K562 (cell line): ENCODE measurements at regions not wholly inside any gene's neighbourhood (a gene's known extent, or its start where the extent isn't known, plus 50 kb on each side); places are given as distances from the start of the nearest gene placed in this dataset.

Experiments used
- HNRNPL ChIP-seq: fragments of 200-400 bp; formaldehyde crosslinking; IDR thresholded peaks from 2 replicates; pipeline ENCODE4 v1.6.1; 2017; ENCODE audit warnings: low read depth, mild to moderate bottlenecking, low read length
- JUN ChIP-seq, 2 experiments: sonication (generic) in 1 of 2; formaldehyde crosslinking in 1 of 2; IDR thresholded peaks; 2 replicates each; pipeline versions ENCODE4 v1.6.1 to v1.8.0; 2012 to 2022; ENCODE audit warnings: borderline replicate concordance in 2 of 2, mild to moderate bottlenecking in 2 of 2, improper control_type of control experiment in 1 of 2, low read depth in 1 of 2, low read length in 1 of 2, missing genetic modification reagents in 1 of 2
- KAT2B ChIP-seq: IDR thresholded peaks from one replicate; pipeline ENCODE4 v1.6.1; 2012; ENCODE audit warnings: low read depth, mild to moderate bottlenecking, control low read depth, inconsistent platforms, low read length, moderate library complexity
- MXI1 ChIP-seq: IDR thresholded peaks from 2 replicates; pipeline ENCODE4 v1.6.1; 2011; ENCODE audit warnings: low read depth, mild to moderate bottlenecking, improper control_type of control experiment, low read length
- ZNF174 ChIP-seq: fragments of 250-450 bp; sonication (Bioruptor Pico); IDR thresholded peaks from 2 replicates; pipeline ENCODE4 v1.4.0; 2020; ENCODE audit warnings: mild to moderate bottlenecking
- TF ChIP-seq, protein P1 (sequence below): fragments of 450-650 bp; formaldehyde crosslinking; IDR thresholded peaks from 2 replicates; pipeline ENCODE4 v1.4.0; 2022; ENCODE audit warnings: mild to moderate bottlenecking, moderate library complexity
- TF ChIP-seq, protein P2 (sequence below): fragments of 250-450 bp; sonication (Bioruptor Pico); IDR thresholded peaks from 2 replicates; pipeline ENCODE4 v1.5.0; 2020; ENCODE audit warnings: mild to moderate bottlenecking
- TF ChIP-seq, protein P3 (sequence below): sonication (generic); IDR thresholded peaks from 2 replicates; pipeline ENCODE4 v1.6.1; 2016

DNA sequence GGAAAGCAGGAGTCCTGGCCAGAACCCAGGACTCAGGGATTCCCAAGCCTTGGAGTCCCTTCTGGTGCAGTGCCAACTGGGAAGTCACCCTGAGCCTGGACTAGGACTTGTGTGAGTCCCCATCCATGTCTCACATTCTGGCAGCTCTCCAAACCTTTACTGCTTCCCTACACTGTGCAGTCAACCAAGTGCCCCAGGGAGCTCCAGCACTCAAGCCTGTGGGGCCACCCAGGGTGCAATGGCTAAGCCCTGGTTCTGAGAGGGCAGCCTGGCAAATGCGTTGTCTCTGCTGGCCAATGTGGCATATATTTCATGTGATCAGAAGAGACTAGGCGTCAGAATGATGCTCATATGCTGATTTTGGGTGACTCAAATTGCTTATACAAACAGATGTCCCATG is 223.4 kb downstream of the SP3 start:
- TF ChIP-seq JUN (IDR thresholded peaks at IDR 0.05; ENCODE audit: borderline replicate concordance, low read depth, low read length) (no peak), JUN (CRISPR knock-in tag; IDR thresholded peaks at IDR 0.05; ENCODE audit: borderline replicate concordance) (no peak), KAT2B (no peak), MXI1 (no peak), ZNF174 (CRISPR knock-in tag) (no peak), HNRNPL (no peak)
- TF ChIP-seq, protein P1, sequence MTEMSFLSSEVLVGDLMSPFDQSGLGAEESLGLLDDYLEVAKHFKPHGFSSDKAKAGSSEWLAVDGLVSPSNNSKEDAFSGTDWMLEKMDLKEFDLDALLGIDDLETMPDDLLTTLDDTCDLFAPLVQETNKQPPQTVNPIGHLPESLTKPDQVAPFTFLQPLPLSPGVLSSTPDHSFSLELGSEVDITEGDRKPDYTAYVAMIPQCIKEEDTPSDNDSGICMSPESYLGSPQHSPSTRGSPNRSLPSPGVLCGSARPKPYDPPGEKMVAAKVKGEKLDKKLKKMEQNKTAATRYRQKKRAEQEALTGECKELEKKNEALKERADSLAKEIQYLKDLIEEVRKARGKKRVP (CRISPR knock-in tag) = no peak
- TF ChIP-seq, protein P2, sequence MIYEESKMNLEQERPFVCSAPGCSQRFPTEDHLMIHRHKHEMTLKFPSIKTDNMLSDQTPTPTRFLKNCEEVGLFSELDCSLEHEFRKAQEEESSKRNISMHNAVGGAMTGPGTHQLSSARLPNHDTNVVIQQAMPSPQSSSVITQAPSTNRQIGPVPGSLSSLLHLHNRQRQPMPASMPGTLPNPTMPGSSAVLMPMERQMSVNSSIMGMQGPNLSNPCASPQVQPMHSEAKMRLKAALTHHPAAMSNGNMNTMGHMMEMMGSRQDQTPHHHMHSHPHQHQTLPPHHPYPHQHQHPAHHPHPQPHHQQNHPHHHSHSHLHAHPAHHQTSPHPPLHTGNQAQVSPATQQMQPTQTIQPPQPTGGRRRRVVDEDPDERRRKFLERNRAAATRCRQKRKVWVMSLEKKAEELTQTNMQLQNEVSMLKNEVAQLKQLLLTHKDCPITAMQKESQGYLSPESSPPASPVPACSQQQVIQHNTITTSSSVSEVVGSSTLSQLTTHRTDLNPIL = no peak
- TF ChIP-seq, protein P3, sequence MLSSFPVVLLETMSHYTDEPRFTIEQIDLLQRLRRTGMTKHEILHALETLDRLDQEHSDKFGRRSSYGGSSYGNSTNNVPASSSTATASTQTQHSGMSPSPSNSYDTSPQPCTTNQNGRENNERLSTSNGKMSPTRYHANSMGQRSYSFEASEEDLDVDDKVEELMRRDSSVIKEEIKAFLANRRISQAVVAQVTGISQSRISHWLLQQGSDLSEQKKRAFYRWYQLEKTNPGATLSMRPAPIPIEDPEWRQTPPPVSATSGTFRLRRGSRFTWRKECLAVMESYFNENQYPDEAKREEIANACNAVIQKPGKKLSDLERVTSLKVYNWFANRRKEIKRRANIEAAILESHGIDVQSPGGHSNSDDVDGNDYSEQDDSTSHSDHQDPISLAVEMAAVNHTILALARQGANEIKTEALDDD = no peak
